ENCODE measurements at regions not wholly inside any gene's neighbourhood (a gene's known extent, or its start where the extent isn't known, plus 50 kb on each side); places are given as distances from the start of the nearest gene placed in this dataset.
A peak's percentile ranks its signal among the peaks of the same experiment; 100 is the strongest.
"Not testable (repeated sequence)": the region's sequence is repeated elsewhere in the genome, so short reads cannot be mapped to it uniquely, and the experiment has no call there.

- no peak for DNase-seq
These were observed 125.2 kb downstream of the CETN3 start for GRCh38 chr5:90284375-90284774.

GRCh38 chr5:90279091-90279490 is 130.5 kb downstream of the CETN3 start:
- DNase-seq = no peak

GRCh38 chr5:90274216-90274615 is 135.3 kb downstream of the CETN3 start:
- no peak for DNase-seq

DNA sequence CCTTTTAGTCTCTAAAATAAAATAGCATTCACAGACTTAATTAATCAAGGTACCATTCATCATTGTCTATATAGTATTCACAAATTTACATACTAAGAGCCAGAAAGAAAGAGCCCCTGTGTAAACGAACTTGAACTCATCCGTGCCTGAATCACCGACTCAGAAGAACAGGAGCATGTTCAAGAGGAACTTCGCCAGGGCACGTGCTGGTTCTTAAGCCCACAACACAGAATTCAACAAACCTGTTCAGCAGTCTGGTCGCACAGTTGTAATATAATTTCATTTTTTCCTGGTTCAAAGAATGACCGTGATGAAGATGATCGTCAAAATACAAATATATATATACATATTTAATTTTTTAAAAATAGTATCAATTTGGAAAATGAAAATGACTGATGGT is 141.9 kb downstream of the CETN3 start:
- no peak for DNase-seq

GRCh38 chr5:90265545-90265857 is 144.1 kb downstream of the CETN3 start:
- DNase-seq = no peak

DNA sequence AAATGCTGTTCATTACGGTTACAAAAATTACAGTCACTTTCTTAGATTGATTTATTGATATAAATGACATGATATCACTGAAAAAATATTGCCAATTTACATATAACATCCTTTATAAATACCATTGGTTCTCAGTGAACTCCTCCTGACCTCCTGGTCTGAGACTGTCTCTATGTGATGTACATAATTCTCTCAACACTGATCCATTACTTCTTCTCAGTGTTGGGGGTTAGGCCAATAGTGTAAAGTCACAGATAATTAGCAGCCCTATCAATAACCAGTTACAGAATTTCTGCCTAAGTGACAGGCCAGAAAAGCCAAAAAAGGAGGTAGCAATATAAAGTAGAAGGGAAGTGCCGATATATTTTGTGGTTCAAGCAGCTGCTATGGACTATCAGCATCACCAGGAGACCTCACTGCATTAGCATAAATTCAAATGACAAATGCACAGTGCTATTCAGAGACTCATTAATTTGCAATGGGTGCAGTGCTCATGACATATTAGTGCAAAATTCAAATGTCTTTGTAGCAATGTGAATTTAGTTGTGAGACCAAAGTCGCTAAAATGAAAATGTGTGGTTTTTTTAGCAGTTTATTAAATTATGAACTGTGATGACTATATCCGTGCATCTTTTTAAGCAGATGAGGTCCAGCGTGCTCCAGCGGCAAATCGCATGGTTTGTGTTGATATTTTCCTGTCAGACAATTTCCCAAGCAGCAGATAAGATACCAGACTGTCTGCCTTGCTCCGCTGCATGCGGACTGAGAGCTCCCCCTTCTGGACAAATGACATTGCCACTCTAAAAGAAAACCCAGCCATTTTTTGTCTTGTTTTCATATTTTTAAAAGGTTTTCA is 144.6 kb downstream of the CETN3 start:
- peak; percentile 73 for DNase-seq

DNA sequence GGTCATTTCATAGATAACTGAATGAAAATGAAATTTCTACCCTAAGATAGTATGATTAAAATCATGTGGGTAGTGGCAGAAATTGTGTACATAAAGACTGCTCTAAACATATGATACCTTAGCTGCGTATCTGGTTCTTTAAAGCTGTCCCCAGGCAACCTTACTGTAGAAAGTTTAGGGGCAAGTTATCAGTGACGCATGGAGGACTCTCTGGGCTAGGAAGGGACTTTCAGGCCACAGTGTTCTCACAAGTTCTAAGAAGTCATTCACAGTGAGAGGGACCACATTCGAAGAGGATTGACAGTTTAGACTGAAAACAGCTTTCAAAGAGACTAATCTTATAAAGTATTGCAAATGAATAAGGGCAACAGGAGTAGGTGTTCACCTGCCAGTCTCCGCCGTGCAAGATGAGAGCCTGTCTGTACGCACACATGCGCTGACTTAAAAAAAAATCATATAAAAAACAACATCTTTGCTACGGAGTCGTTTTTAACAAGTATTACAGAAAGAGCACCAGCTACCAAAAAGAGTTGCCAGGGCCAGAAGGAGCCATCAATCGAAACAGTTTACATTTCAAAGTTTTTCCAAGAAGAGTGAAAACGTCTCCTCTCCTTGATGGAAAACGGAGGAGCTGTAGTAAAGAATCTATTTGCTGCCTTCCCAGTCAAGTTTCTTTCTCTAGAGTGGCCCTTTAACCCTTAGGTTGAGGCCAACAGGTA is 146.3 kb downstream of the CETN3 start:
- DNase-seq = no peak

DNA sequence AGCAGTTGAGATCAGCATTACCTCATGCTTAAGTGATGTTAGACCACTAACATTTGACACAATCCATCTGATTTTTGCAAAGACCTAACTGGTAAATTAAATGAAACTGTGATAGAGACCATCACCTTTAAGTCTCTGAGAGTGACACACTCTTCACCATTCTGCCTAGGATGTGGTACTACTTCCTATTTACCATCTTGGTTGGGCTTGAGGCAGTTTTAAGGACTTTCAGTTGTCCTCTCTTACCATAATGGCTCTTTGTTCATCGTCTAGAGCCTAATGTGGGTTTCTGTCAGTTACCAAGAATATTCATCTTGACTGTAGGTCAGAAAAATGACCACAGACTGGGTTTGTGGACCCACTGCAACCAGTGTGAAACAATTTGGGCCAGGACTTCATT is 158.1 kb downstream of the CETN3 start:
- DNase-seq = no peak

GRCh38 chr5:90248640-90249039 is 160.9 kb downstream of the CETN3 start:
- DNase-seq = no peak

- not testable (repeated sequence) for DNase-seq
These were observed 165.7 kb downstream of the CETN3 start for GRCh38 chr5:90243848-90244247.

DNA sequence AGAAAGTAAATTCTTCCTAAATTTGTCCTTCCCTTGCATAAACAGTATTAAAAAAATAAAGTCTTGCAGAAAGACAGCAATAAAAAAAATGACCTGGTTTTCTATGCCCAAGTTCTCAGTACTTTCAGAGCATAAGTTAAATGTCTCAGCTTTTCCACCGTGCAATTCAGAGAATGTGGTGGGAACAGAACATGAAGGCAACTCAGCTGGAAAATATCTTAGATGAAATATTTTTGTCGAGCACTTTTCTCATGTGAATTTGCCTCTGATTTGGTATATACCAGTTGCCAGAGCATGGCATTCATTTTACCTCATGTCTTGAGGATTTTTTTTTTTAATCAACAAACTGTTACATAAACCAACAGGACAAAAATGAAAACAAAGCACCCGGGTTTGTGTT is 176.1 kb downstream of the CETN3 start:
- DNase-seq = no peak

GRCh38 chr5:90231688-90232087 is 177.9 kb downstream of the CETN3 start:
- peak; percentile 38 for DNase-seq

- DNase-seq = no peak
These were observed 181.9 kb downstream of the CETN3 start for GRCh38 chr5:90227683-90228082.

- no peak for DNase-seq
These were observed 183.0 kb downstream of the CETN3 start for GRCh38 chr5:90226433-90227099.

DNA sequence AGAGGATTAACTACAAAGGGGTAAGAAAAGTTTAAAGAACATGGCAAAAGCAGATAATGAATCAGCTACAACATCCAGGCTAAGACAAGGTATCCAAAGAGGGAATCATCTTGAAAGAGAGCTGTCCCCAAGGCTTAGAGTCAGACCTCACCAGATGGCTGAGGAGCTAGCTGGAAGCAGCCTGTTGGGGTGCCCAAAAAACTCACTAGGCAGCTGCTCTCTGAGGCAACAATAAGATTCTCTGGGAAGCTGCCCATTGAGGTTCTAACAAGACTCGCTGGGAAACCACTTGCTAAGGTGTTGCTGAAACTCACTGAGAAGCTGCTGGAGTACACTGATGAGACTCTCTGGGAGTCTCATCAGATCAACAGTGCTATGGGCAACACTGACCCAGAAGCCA is 185.2 kb downstream of the CETN3 start:
- no peak for DNase-seq

DNA sequence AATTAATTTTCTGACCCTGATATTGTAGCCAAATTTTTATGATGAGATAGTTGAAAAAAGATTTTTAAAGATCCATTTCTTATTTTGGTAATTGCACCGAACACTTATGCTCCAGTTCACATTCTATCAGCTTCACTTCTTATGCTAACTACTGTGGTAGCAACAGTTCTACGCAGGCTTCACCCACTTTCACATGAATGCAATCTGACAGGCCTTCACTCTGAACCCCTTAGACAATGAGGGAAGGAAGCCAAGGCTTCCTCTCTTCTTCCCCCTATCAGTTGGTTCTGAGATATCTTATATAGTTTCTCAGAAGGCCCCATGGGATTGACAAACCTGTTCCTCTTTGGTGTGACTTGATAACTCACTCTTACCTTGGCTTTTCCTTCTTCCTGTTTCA is 185.8 kb downstream of the CETN3 start:
- DNase-seq = no peak

GRCh38 chr5:90221951-90222350 is 187.6 kb downstream of the CETN3 start:
- no peak for DNase-seq

GRCh38 chr5:90220554-90220953 is 189.0 kb downstream of the CETN3 start:
- DNase-seq = no peak

- DNase-seq = no peak
These were observed 194.6 kb downstream of the CETN3 start for GRCh38 chr5:90214991-90215390.

DNA sequence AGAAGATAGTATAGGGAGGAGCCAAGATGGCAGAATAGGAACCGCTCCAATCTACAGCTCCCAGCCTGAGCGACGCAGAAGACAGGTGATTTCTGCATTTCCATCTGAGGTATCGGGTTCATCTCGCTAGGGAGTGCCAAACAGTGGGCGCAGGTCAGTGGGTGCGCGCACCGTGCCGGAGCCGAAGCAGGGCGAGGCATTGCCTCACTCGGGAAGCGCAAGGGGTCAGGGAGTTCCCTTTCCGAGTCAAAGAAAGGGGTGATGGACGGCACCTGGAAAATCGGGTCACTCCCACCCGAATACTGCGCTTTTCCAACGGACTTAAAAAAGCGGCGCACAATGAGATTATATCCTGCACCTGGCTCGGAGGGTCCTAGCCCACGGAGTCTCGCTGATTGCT is 201.2 kb downstream of the CETN3 start:
- peak; percentile 68 for DNase-seq

DNA sequence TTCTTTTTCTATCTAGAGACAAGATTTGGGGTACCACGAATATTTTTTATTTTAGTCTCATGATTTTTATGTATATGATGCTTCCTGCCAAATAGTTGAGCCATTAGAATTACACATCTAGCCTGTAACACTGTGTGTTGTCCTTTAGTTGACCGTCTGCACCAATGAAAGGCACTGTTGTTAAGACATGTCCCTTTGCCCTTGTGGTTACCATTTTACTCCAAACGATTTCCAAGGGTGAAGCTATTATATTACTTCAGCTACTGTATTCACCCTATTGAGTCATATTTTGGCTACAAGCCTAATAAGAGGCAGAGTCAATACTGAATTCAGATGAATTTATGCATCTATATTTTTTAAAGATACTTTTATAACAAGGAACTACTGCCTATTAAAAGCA is 207.6 kb downstream of the CETN3 start:
- DNase-seq = no peak

GRCh38 chr5:90193185-90193822 is 216.3 kb downstream of the CETN3 start:
- no peak for DNase-seq

GRCh38 chr5:90191352-90192045 is 218.1 kb downstream of the CETN3 start:
- DNase-seq = no peak
